ENCODE measurements at regions not wholly inside any gene's neighbourhood (a gene's known extent, or its start where the extent isn't known, plus 50 kb on each side); places are given as distances from the start of the nearest gene placed in this dataset.

DNA sequence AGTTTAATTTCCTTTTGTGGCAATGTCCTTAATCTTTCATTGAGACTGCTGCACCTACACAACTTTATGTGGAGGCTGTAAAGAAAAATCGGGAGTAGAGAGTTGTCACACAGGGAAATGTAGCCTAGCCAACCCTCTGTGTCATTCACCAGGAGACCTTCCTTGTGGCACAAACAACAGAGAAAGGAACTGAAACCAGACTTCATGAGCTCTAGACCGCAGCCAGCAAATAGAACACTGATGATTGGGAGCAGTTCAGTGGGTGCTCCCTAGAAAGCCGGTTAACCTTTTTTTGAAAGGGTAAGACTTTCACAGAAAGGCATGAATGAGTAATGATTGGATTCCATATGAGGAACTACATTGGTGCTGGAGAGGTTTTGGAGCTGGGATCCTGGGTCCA, 1752.4 kb upstream of the CELF4 start:
- TF ChIP-seq EP300 (IDR thresholded peaks at IDR 0.05): no peak
- TF ChIP-seq, protein P1, sequence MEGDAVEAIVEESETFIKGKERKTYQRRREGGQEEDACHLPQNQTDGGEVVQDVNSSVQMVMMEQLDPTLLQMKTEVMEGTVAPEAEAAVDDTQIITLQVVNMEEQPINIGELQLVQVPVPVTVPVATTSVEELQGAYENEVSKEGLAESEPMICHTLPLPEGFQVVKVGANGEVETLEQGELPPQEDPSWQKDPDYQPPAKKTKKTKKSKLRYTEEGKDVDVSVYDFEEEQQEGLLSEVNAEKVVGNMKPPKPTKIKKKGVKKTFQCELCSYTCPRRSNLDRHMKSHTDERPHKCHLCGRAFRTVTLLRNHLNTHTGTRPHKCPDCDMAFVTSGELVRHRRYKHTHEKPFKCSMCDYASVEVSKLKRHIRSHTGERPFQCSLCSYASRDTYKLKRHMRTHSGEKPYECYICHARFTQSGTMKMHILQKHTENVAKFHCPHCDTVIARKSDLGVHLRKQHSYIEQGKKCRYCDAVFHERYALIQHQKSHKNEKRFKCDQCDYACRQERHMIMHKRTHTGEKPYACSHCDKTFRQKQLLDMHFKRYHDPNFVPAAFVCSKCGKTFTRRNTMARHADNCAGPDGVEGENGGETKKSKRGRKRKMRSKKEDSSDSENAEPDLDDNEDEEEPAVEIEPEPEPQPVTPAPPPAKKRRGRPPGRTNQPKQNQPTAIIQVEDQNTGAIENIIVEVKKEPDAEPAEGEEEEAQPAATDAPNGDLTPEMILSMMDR (IDR thresholded peaks at IDR 0.05): no peak
- no peak for TF ChIP-seq POLR2A (IDR thresholded peaks at IDR 0.05)

Measured in ovary (tissue), 3 donors.